Transverse colon (tissue), 4 donors: ENCODE measurements at regions not wholly inside any gene's neighbourhood (a gene's known extent, or its start where the extent isn't known, plus 50 kb on each side); places are given as distances from the start of the nearest gene placed in this dataset.

Experiments
- CTCF ChIP-seq, 5 experiments: fragments of 200-600 bp in 3 of 5; fragments of 450-650 bp in 2 of 5; sonication (generic) in 3 of 5; IDR thresholded peaks; 1 replicate in 2 of 5; 2 replicates in 3 of 5; pipeline ENCODE4 v1.5.1; 2016 to 2017; ENCODE audit warnings: antibody characterized with exemption in 5 of 5, inconsistent platforms in 3 of 5, mild to moderate bottlenecking in 2 of 5, moderate library complexity in 1 of 5
- POLR2A ChIP-seq: fragments of 450-650 bp; IDR thresholded peaks from one replicate; pipeline ENCODE4 v1.6.1; 2016; ENCODE audit warnings: antibody characterized with exemption, mild to moderate bottlenecking, moderate library complexity
- POLR2AphosphoS5 ChIP-seq, 3 donors: sonication (generic); formaldehyde crosslinking; IDR thresholded peaks; one replicate each; pipeline ENCODE4 v1.6.1; 2016; ENCODE audit warnings: antibody characterized with exemption in 3 of 3

DNA sequence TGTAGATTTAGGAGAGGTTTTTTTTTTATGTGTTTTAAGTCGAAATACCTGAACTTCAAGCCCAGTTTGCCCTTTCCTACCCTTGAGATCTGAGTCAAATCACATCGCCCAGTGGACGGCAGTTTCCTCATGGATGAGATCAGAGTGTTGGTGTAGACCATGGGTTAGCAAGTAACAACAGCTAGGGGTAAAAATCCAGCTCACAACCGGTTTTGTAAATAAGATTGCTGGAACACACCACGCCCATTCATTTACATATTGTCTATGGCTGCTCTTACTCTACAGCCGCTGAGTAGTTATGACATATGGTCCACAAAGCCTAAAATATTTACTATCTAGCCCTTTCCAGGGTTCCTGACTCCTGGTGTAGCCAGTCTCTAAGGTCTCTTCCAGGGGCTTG, 158.5 kb upstream of the PLEKHG7 start:
- TF ChIP-seq POLR2A, result no peak
- no peak for TF ChIP-seq CTCF (IDR thresholded peaks at IDR 0.05)
- TF ChIP-seq POLR2AphosphoS5 (IDR thresholded peaks at IDR 0.05), result no peak
